ENCODE measurements at regions not wholly inside any gene's neighbourhood (a gene's known extent, or its start where the extent isn't known, plus 50 kb on each side); places are given as distances from the start of the nearest gene placed in this dataset.

DNA sequence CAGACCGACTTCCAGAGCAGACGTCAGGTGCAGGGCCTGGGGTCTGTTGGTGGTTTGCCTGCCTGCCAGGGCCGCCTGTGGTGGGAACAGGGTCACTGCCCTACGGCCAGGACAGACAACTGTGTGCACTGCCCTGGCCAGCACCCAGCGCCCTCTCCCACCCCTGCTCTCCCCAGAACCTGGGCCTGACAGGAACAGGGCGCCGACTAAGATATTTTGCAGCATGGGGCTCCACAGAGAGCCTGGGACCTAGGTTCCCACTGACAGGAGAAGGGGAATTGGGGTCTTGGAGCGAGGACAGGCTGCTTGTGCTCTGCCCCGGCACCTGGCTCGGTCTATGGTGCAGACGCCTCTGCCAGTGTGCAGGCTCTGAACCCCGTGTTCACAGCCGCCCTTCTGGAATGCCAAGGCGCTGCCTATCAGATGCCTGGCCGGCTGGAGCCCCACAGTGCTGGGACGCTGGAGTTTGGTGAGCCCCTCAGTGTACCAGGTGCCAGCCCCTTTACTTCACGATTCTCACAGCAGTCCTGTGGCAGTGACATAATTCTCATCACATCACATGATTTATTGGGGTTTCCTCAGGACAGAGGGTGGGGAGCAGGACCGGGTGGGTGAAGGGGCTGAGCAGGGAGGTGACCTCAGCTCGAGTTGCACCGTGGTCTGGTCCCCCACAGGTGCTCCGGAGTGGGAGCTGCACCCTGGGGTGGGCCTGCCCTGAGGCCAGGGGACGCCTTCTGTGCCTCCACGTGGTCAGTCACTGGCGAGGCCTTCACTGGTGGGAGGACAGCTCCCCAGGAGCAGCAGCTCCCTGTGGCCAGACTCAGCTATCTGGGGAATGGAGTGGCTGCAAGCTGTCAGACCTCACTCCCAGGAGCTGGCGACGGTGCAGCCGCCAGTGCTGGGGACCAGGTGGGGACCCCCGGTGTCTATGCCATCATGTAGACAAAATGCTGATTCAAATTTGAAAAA, 113.8 kb upstream of the LRPAP1 start:
- no peak overlapping the region for H3K4me3 ChIP-seq (ENCODE audit: control insufficient read depth in 1 of 7, extremely low read depth in 1 of 7, insufficient read depth in 4 of 7, low read depth in 2 of 7, low read length in 6 of 7)

GRCh38 chr4:3644849-3645627, 112.8 kb upstream of the LRPAP1 start:
- no peaks in the 10 kb centered on the region for H3K4me1 ChIP-seq (ENCODE audit: control extremely low read depth in 1 of 4, control insufficient read depth in 4 of 4, insufficient read depth in 4 of 4, low read length in 3 of 4)
- no peak overlapping the region for H3K4me3 ChIP-seq (ENCODE audit: control insufficient read depth in 1 of 7, extremely low read depth in 1 of 7, insufficient read depth in 4 of 7, low read depth in 2 of 7, low read length in 6 of 7)
- no peak for DNase-seq
- H3K9me3 ChIP-seq (ENCODE audit: control extremely low read depth in 1 of 5, control insufficient read depth in 4 of 5, insufficient read depth in 2 of 5, low read depth in 1 of 5, low read length in 4 of 5), result no peaks in the 10 kb centered on the region
- ChIA-PET CTCF (no interaction called here), POLR2A (no interaction called here)
- H3K36me3 ChIP-seq (ENCODE audit: control insufficient read depth in 4 of 4, insufficient read depth in 4 of 4, low read length in 3 of 4), result no peaks in the 10 kb centered on the region
- peaks cover 0 to 36% (median 4%) of the 10 kb centered on the region in 5 experiments for H3K27me3 ChIP-seq (replicated peaks in 2 of 5; ENCODE audit: control insufficient read depth in 4 of 5, insufficient read depth in 5 of 5, low read length in 4 of 5)
- WGBS (ENCODE audit: insufficient coverage), result 89% methylated on average over 20 of the region's 33 CpGs
- no peak overlapping the region for H3K27ac ChIP-seq (ENCODE audit: insufficient read depth in 1 of 2, low read depth in 1 of 2, low read length in 2 of 2, poor library complexity in 1 of 2, severe bottlenecking in 2 of 2)

More for the DNA sequence above, 113.8 kb upstream of the LRPAP1 start:
- CTCF ChIA-PET, result no interaction called here
- no peak for DNase-seq
- Histone ChIP-seq H3K9me3 (ENCODE audit: control extremely low read depth in 1 of 5, control insufficient read depth in 4 of 5, insufficient read depth in 2 of 5, low read depth in 1 of 5, low read length in 4 of 5) (peaks cover 0 to 3% (median 0%) of the 10 kb centered on the region in 5 experiments), H3K27ac (ENCODE audit: insufficient read depth in 1 of 2, low read depth in 1 of 2, low read length in 2 of 2, poor library complexity in 1 of 2, severe bottlenecking in 2 of 2) (no peak overlapping the region), H3K27me3 (replicated peaks in 2 of 5; ENCODE audit: control insufficient read depth in 4 of 5, insufficient read depth in 5 of 5, low read length in 4 of 5) (peaks cover 0 to 41% (median 4%) of the 10 kb centered on the region in 5 experiments), H3K4me1 (ENCODE audit: control extremely low read depth in 1 of 4, control insufficient read depth in 4 of 4, insufficient read depth in 4 of 4, low read length in 3 of 4) (no peaks in the 10 kb centered on the region), H3K36me3 (ENCODE audit: control insufficient read depth in 4 of 4, insufficient read depth in 4 of 4, low read length in 3 of 4) (no peaks in the 10 kb centered on the region)
- WGBS (ENCODE audit: insufficient coverage), result 76% methylated on average over 26 of the region's 28 CpGs
- POLR2A ChIA-PET, result no interaction called here

DNA sequence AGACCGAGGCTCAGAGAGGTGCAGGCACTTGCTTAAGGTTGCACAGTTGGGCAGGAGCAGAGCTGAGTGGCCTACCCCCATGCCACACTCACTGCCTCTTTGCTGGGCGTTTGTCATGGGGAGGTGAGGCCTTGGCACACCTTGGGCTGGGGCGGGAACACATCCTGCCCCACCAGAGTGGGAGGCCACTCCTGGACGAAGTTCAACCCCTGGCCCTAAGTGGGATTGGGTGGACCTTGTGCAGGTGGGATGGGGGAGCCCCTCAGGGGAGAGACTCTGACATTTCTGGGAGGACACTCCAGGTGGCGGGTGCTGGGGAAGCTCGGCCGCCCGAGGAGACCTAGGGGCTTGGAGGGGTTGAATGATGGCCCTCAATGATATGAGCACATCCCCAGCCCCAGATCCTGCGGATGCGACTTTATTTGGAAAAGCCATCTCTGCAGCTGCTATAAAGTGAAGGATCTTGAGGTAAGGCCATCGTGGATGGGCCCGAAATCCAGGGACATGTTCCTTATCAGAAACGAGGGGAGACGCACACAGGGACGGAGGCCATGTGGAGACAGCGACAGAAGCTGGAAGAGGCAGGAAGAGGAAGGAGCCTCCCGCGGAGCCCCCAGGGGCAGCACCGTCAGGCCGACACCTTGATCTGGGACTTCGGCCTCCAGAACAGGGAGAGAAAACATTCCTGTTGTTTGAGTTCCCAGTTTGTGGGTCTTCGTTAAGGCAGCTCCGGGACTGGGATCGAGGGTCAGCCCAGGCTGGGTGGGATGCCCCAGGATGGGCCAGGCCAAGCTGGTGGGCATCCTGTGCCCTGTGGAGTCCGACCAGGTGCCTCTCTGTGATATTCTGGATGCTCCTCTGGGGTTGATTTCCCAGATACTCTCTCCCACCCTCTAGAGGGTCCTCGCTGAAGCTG, 111.6 kb upstream of the LRPAP1 start:
- H3K9me3 ChIP-seq (ENCODE audit: control extremely low read depth in 1 of 5, control insufficient read depth in 4 of 5, insufficient read depth in 2 of 5, low read depth in 1 of 5, low read length in 4 of 5), result no peaks in the 10 kb centered on the region
- H3K4me3 ChIP-seq (ENCODE audit: control insufficient read depth in 1 of 7, extremely low read depth in 1 of 7, insufficient read depth in 4 of 7, low read depth in 2 of 7, low read length in 6 of 7), result no peak overlapping the region
- ChIA-PET POLR2A (no interaction called here), CTCF (no interaction called here)
- no peak for DNase-seq
- 94% methylated on average over 24 of the region's 26 CpGs for WGBS (ENCODE audit: insufficient coverage)
- H3K4me1 ChIP-seq (ENCODE audit: control extremely low read depth in 1 of 4, control insufficient read depth in 4 of 4, insufficient read depth in 4 of 4, low read length in 3 of 4), result no peaks in the 10 kb centered on the region
- H3K27me3 ChIP-seq (replicated peaks in 2 of 5; ENCODE audit: control insufficient read depth in 4 of 5, insufficient read depth in 5 of 5, low read length in 4 of 5), result peaks cover 0 to 35% (median 2%) of the 10 kb centered on the region in 5 experiments
- H3K36me3 ChIP-seq (ENCODE audit: control insufficient read depth in 4 of 4, insufficient read depth in 4 of 4, low read length in 3 of 4), result no peaks in the 10 kb centered on the region
- H3K27ac ChIP-seq (ENCODE audit: insufficient read depth in 1 of 2, low read depth in 1 of 2, low read length in 2 of 2, poor library complexity in 1 of 2, severe bottlenecking in 2 of 2), result no peak overlapping the region

GRCh38 chr4:3642806-3643517, 110.7 kb upstream of the LRPAP1 start:
- no peak overlapping the region for H3K4me3 ChIP-seq (ENCODE audit: control insufficient read depth in 1 of 7, extremely low read depth in 1 of 7, insufficient read depth in 4 of 7, low read depth in 2 of 7, low read length in 6 of 7)
- no peaks in the 10 kb centered on the region for H3K36me3 ChIP-seq (ENCODE audit: control insufficient read depth in 4 of 4, insufficient read depth in 4 of 4, low read length in 3 of 4)
- no peaks in the 10 kb centered on the region for H3K4me1 ChIP-seq (ENCODE audit: control extremely low read depth in 1 of 4, control insufficient read depth in 4 of 4, insufficient read depth in 4 of 4, low read length in 3 of 4)
- POLR2A ChIA-PET, result no interaction called here
- H3K9me3 ChIP-seq (ENCODE audit: control extremely low read depth in 1 of 5, control insufficient read depth in 4 of 5, insufficient read depth in 2 of 5, low read depth in 1 of 5, low read length in 4 of 5), result no peaks in the 10 kb centered on the region
- 83% methylated on average over 11 of the region's 13 CpGs for WGBS (ENCODE audit: insufficient coverage)
- H3K27ac ChIP-seq (ENCODE audit: insufficient read depth in 1 of 2, low read depth in 1 of 2, low read length in 2 of 2, poor library complexity in 1 of 2, severe bottlenecking in 2 of 2), result no peak overlapping the region
- DNase-seq, result no peak
- CTCF ChIA-PET, result no interaction called here
- H3K27me3 ChIP-seq (replicated peaks in 2 of 5; ENCODE audit: control insufficient read depth in 4 of 5, insufficient read depth in 5 of 5, low read length in 4 of 5), result peaks cover 0 to 31% (median 2%) of the 10 kb centered on the region in 5 experiments

DNA sequence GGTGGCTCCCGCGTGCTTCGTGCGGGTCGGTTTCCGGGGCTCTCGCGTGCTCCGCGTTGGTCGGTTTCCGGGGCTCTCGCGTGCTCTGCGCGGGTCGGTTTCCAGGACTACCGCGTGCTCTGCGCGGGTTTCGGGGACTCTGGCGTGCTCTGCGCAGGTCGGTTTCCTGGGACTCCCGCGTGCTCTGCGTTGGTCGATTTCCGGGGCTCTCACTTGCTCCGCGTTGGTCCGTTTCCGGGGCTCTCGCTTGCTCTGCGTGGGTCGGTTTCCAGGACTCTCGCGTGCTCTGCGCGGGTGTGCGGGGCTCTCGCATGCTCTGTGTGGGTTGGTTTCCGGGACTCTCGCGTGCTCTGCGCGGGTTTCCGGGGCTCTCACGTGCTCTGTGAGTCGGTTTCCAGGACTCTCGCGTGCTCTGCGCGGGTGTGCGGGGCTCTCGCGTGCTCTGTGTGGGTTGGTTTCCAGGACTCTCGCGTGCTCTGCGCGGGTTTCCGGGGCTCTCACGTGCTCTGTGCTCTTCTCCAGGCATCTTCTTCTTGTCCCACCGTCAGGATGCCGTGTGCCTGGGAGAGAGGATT, 109.9 kb upstream of the LRPAP1 start:
- POLR2A ChIA-PET, result no interaction called here
- WGBS (ENCODE audit: insufficient coverage), result 95% methylated on average over 59 of the region's 66 CpGs

GRCh38 chr4:3641501-3641900, 109.3 kb upstream of the LRPAP1 start:
- DNase-seq, result no peak
- POLR2A ChIA-PET, result no interaction called here

More for the DNA sequence above, 109.9 kb upstream of the LRPAP1 start:
- H3K36me3 ChIP-seq (ENCODE audit: control insufficient read depth in 4 of 4, insufficient read depth in 4 of 4, low read length in 3 of 4), result no peaks in the 10 kb centered on the region
- H3K27ac ChIP-seq (ENCODE audit: insufficient read depth in 1 of 2, low read depth in 1 of 2, low read length in 2 of 2, poor library complexity in 1 of 2, severe bottlenecking in 2 of 2), result no peak overlapping the region
- CTCF ChIA-PET, result no interaction called here
- no peak for DNase-seq
- H3K4me3 ChIP-seq (ENCODE audit: control insufficient read depth in 1 of 7, extremely low read depth in 1 of 7, insufficient read depth in 4 of 7, low read depth in 2 of 7, low read length in 6 of 7), result no peak overlapping the region
- H3K27me3 ChIP-seq (replicated peaks in 2 of 5; ENCODE audit: control insufficient read depth in 4 of 5, insufficient read depth in 5 of 5, low read length in 4 of 5), result peaks cover 0 to 33% (median 2%) of the 10 kb centered on the region in 5 experiments
- peaks cover 0 to 2% (median 0%) of the 10 kb centered on the region in 5 experiments for H3K9me3 ChIP-seq (ENCODE audit: control extremely low read depth in 1 of 5, control insufficient read depth in 4 of 5, insufficient read depth in 2 of 5, low read depth in 1 of 5, low read length in 4 of 5)
- no peaks in the 10 kb centered on the region for H3K4me1 ChIP-seq (ENCODE audit: control extremely low read depth in 1 of 4, control insufficient read depth in 4 of 4, insufficient read depth in 4 of 4, low read length in 3 of 4)

More at GRCh38 chr4:3641501-3641900, 109.3 kb upstream of the LRPAP1 start:
- H3K27me3 ChIP-seq (replicated peaks in 2 of 5; ENCODE audit: control insufficient read depth in 4 of 5, insufficient read depth in 5 of 5, low read length in 4 of 5), result peaks cover 0 to 38% (median 2%) of the 10 kb centered on the region in 5 experiments
- H3K4me1 ChIP-seq (ENCODE audit: control extremely low read depth in 1 of 4, control insufficient read depth in 4 of 4, insufficient read depth in 4 of 4, low read length in 3 of 4), result no peaks in the 10 kb centered on the region
- H3K27ac ChIP-seq (ENCODE audit: insufficient read depth in 1 of 2, low read depth in 1 of 2, low read length in 2 of 2, poor library complexity in 1 of 2, severe bottlenecking in 2 of 2), result no peak overlapping the region
- CTCF ChIA-PET, result interaction anchor here (0.6 kb wide), 1 partner anchor 61 kb away, joined by 3 read pairs; no protein-coding TSS in a partner anchor
- no peak overlapping the region for H3K4me3 ChIP-seq (ENCODE audit: control insufficient read depth in 1 of 7, extremely low read depth in 1 of 7, insufficient read depth in 4 of 7, low read depth in 2 of 7, low read length in 6 of 7)
- H3K36me3 ChIP-seq (ENCODE audit: control insufficient read depth in 4 of 4, insufficient read depth in 4 of 4, low read length in 3 of 4), result no peaks in the 10 kb centered on the region
- peaks cover 0 to 8% (median 0%) of the 10 kb centered on the region in 5 experiments for H3K9me3 ChIP-seq (ENCODE audit: control extremely low read depth in 1 of 5, control insufficient read depth in 4 of 5, insufficient read depth in 2 of 5, low read depth in 1 of 5, low read length in 4 of 5)
- 94% methylated on average over 10 of the region's 12 CpGs for WGBS (ENCODE audit: insufficient coverage)

Data from common myeloid progenitor, CD34-positive (primary cell).